DMS79 treated with DMSO at 0.1 percent for 48 hours (cell line): ENCODE measurements at regions not wholly inside any gene's neighbourhood (a gene's known extent, or its start where the extent isn't known, plus 50 kb on each side); places are given as distances from the start of the nearest gene placed in this dataset.
A peak's percentile ranks its signal among the peaks of the same experiment; 100 is the strongest.

Experiments
- DNase-seq: peaks from one replicate; lab custom pipeline; 2025; lab: John Stamatoyannopoulos, UW

DNA sequence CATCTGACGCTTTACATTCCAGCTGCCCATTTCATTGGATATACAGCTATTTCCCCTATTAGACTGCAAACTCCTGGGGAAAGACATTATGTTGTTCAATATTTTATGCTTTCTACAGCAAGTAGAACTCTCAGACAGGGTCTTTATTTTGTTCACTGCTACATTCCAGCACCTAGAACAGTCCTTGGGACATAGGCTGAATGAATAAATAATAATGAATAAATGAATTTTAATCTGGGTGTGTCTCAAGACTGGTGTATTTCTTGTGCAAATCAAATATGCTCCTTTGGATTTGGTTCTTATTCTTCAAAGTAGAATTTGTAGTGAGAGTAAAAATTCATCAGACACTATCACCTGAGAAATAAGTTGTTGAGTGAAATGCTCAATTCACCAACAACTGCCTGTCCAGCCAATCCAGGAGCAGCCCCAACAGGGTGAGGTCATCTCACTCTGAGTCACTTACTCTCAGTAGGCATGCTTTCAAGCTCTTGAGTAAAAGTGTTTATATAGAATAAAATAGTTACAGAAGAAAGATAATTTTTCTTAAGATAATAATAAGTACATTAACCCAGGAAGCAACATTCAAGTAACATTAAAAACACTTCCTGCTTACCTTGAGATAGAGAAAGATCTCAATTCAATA, 287.5 kb upstream of the NPVF start:
- no peak for DNase-seq

DNA sequence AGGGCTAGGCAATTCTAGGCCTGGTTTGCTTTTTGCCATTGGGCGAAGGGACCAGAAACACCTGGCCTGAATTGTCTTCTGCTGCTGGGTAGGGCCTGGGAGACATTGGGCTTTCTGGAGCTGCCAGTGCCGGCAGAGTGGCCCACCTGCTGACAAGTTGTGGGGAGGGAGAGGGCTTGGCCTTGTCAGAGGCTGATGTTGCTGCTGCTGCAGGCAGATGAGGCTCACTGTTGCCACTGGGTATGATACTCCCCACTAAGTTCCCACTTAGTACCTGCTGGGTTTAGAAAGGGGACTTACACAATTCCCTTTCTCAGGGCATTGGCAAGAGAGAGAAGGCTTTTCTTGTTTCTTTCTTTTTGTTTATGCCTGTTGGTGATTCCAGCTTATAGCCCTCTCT, 289.6 kb upstream of the NPVF start:
- no peak for DNase-seq

DNA sequence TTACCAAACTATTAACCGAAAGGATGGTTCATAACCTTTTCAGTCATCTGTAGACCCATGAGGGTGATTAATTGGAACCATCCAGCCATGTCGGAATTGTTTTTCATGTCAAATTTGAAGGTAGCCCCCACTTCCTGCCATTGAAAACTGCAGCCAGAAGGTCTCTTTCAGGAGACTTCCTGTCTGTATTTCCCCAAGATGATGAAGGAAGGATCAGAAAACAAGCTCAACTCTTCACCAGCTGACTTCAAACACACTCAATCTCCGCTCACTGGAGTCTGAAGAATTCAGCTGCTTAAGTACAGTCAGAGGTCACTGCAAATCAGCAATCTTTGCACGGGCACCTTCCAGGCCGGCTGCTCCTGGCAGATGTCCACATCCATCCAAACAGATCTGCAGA, 291.7 kb upstream of the NPVF start:
- peak; percentile 90 for DNase-seq

DNA sequence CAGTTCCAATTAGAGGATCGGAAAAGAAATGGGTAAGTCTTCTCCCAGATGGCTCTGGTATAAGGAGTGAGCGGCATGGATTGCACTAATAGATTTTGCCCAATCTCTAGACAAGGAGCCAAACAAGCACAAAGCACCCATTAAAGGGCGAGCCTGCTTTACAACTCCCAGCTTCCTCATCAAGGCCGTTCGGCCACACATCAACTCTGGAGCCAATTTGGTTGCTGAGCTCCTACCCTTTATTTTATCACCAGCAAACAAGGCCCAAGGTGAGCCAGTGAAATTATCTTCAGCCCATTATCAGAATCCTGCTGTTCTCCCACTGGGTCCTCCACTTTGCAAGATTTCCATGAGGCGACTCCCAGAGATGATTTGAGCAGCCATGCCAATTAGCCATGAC, 292.2 kb upstream of the NPVF start:
- no peak for DNase-seq

DNA sequence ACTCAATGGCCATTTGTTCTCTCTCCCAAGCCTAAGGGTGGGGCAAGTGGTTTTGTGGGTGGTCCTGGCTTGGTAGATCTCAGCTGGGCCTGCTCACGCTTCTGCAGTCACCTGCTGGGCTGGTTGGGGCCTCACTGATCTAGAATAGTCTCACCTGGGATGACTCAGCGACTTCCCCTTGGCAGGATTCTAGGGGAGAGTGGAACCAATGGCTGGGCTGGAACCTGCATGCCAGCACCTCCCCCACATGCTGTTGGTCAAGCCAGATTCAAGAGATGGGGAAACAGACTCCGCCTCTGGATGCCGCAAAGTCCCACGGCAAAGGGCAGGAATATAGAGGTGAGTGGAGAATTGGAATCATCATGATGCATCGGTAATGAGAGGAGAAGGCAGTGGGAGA, 292.9 kb upstream of the NPVF start:
- no peak for DNase-seq

DNA sequence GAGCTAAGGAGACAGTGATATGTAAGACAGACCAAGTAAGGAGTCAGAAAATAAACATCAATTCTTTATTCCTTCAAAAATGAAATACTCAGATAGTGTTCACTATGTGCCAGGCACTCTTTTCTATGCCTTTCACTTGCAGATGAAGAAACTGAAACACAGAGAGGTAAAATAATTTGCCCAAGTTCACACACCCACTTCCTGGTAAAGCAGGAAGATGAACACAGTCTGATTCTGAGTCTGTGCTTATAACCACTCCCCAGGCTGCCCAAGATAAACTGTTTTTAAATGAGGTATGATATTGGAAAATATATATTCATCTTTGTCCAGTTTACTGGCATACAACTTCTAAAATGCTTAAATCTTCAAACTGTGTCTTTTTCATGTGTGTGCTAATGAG, 294.4 kb upstream of the NPVF start:
- no peak for DNase-seq

DNA sequence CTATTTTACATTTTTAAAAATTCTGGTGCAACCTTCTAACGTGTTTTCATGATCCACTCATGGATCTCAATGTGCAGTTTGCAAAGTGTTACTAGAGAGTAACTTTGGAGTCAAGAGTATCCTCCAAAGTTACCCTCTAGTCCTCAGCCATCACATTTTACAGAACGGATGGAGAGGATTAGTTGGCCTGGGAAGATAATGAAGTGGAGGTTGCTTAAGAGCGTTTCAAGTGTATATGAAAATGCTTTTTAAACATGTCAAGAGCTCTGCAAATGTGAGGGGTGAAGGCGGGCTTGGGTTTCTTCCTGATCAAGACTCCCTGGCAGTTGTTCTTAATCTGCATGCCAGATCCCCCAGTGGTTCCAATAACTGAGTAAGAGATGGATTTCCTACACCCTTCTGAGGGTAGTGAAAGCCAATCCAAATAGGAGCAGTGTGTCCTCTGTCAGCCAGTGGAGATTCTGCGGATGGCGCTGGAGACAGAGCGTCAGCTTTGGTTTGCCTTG, 299.4 kb upstream of the NPVF start:
- DNase-seq = peak; percentile 92

DNA sequence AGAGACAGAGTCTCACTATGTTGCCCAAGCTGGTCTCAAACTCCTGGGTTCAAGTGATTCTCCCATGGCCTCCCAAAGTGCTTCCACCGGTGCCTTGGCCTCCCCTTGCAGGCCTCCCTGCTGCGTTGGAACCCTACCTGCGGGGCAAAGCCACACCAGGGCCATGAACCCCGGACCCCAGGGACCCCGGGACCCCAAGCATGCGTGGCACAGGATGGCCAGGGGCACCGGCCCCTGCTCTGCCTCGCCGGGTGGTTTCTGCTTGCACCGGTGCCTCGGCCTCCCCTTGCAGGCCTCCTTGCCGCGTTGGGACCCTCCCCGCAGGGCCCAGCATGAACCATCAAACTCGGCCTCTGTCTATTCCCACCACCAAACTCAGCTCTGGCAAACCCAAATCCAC, 301.0 kb upstream of the NPVF start:
- DNase-seq = no peak

DNA sequence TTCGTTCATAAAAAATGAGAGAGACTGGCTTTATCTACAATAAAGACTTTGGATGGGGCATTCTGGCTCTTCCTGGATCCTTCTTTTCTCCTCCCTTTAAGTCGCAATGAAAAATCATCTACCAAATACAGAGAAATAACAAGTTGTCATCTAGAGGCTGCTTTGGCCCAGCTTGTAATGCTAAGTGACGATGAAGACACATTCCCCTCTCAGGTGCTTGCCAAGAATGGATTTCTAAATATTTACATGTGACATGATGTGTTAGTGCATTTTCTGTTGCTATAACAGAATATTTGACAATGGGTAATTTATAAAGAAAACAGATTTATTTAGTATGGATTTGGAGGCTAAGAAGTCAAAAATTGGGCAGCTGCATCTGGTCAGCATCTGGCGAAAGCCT, 308.6 kb upstream of the NPVF start:
- no peak for DNase-seq

DNA sequence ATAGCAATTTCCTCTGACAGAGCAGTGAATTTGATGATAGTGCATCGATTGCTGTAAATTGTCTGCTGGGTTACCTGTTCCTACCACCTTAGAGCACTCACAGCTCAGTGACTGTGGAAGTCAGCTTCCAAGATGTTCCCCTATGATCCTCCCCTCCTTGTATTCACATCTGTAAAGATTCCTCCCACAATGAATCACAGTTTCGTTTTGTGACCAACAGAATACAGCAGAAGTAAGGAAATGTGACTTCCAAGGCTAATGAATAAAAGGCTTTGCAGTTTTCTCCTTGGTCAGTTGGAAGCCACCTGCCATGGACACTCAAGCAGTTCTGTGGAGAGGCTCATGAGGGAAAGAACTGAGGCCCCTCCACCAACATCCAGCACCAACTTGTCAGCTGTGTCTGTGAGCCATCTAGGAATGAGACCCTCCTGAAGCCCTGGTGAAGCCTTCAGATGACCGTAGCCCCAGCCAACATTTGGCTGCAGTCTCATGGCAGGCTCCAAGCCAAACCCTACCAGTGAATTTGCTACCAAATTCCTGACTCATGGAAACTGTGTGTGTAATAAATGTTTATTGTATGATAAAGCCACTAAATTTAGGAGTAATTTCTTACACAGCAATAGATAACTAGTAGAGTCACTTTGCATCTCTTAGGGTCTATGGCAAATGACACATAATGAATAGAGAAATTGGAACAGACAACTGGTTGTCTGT, 309.5 kb upstream of the NPVF start:
- DNase-seq = no peak

DNA sequence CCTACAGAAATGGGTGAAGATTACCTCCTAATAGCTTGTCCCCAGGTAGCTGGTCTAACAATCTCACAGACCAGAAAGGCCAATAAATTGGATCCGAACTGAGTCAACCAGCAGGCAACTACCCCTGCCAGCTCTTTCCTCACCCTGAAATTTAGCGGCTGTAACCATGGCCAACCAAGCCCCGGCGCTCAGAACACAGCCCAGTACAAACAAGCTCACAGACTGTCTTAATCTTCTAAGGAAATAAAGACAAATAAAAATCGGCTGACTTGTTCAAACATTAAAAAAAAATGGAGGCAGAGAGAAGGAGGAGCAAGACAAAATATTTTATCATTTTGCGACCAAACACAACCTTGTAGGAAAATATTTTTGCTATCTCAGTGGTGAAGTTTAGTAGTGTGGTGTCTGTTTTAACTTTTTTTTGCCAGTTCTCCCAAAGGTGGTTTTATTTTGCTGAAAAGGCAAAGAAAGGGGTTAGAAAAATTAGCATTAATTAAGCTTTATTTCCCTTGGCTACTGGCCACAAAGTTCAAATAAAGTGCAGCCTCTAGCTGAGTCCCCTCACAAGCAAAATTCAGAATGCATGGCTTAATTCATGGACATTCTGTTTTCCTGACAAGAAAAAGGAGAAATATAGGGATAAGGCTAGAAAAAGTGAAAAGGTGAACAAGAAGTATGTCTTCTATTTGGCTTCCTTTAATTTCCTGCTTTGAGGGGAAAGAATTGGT, 313.0 kb upstream of the NPVF start:
- DNase-seq = no peak

DNA sequence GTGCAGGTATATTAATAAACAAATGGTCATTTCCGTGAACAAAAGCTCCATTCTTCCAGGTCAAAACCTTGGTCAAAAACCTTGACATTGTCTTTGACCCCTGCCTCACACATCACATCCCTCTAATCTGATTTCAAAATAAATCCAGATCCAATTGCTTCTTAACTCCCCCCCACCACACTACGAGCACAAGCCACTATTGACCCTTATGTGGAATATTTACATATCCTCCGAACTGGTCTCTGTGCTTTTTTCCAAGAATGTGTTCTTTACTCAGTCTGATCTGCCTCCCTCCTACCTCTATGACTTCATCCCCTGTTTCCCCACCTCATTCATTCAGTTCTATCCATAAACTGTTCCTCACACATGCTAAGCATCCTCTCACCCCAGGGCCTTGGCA, 313.6 kb upstream of the NPVF start:
- DNase-seq = no peak

DNA sequence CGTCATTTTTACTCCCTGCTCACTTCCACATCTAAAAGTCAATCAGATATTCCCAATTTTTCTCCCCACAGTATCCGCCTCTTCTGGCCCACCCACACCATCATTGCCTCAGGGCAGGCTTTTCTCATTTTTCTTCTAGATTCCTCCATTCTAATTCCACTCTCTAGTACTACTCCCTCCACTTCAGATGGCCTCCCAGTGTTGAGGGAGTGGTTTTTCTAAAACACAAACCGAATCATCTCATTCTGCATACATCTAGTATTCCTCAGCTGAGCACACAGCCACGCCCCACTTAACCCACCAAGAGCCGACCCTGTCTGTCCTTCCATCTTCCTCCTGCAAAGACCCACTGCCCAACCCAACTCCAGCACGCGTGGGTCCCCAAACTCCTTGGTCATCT, 314.9 kb upstream of the NPVF start:
- DNase-seq = no peak

DNA sequence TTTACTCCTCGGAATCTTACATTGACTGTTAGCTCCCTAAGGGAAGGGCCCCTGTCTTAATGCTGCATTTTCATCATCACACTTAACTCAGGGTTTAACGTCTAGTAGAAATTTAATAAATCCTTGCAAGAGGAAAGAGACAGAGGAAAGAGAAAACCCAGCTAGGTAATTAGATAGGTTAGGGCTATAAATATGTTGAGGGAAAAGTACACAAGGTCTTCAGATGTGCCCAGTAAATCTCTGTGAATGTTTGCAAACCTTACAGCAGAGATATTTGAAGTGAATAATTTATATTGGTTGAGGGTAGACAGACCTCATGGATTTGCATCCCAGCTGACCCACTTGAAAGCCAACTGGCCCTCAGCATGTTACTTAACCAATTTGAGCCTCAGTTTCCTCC, 315.5 kb upstream of the NPVF start:
- DNase-seq = no peak

DNA sequence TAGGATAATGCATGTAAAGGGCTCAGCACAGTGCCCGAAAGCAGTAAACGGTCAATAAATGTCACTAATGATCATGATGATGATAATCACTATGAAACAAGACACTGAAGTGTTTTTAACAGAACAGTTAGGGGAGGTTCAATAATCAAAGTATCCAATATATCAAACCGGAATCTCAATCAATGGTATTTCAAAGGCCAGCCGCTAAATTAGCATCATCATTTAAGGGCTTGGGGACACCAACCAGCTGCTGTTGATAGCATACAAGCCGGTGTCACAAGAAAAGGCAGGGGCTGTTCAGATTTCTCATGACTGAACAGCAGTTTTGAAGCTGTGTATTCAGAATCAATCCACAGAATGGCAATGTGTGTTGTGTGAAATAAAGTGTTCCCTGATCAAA, 316.0 kb upstream of the NPVF start:
- no peak for DNase-seq

DNA sequence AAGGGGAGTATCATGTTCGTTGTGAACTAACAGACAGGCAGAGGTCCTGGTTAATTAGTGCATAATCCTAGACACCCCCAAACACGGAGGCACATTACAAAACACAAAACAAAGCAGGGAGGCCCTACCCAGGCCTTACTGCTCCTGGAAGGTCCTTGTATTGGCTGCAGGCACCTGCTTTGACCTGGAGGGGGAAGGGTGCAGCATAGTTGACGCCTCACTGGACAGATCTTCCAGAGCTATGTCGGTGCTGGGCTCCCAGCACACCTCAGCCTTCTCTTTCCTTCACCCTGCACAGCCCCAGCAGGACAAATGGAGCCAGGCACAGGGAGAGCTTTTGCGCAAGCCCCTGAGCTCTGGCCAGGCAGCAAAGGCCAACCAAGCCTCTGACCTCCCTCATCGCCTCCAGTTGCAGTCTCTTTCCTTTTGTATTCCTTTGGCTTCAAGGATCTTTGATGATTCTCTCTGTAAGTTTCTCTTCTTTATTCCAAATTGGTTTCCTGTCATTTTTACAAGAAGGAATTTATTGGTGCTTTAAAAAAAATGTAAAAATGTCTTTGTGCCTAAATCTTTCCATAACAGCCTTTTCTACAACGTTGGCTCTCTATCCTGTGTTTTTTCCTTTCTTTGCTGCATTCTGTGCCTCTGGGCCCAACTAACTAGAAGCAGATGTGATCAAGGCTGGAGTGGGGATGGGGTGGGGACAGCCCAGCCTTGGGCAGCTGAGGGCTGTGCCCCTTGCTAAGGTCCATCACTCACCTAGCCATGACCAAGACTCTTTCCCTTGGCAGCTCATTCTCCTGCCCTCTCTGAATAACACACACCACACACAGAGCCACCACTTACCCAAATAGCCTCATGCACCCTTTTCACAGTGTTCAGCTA, 317.1 kb upstream of the NPVF start:
- no peak for DNase-seq

DNA sequence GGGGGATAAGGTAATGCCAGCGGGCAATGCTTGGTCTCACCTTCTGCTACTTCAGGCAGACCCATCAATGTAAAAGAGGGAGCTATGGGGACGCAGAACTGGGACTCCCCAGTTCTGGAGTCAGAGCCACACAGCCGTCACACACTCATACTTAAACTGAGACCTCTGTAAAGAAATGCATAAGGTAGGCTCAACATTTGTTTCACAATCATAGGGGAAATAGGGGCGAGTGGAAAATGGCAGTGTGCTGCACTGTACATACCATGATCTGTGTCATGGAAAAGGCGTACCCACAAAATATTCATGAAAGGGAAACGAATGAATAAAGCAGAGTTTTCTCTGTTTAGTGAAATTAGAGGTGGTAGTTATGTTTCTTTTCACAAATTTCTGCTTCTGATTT, 318.0 kb upstream of the NPVF start:
- no peak for DNase-seq

DNA sequence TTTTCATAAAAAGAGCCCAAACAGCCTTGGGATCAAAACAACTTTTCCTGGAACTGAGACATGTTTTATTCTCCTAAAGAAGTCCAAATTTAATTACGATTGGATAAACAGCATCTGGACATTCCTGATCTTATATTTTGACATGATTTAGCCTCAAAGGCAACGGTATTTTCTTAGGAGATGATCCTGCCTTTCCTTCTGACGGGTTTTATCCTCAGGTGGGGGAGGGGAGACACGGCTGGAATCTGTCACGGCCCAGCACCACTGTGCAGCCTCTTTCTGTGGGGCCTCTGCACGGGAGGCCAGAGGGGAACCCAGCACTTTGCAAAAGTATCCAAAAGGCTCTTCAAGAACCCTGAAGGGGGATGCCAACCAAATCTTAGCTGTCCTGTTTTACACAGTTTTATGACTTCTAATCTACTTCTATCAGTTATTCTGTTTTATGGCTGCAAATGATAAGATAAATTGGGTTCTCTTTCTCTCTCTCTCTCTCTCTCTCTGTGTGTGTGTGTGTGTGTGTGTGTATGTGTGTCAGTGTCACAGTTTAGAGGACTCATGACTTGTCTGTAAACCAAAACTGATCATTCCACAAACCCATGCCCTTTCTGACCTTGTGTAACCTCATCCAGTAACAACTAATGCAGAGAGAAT, 321.1 kb upstream of the NPVF start:
- DNase-seq = no peak

DNA sequence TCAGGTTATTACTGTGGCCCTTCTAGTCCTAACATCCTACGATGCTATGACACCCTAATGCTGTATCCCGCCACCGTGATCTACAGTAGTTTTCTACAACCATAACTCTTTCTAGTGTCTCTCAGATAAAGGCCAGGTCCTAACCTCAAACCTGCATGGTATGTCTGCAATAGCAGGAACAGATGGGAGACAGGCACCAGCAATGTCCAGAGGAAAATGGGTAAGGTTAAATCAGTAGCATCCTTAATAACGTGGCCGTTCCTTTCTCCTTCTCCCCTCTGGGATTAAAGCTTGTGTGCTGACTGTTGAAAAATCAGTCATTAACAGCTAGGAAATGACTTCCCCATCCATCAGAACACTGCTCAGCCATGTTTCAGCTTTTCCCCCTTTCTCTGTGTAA, 321.9 kb upstream of the NPVF start:
- DNase-seq = no peak

DNA sequence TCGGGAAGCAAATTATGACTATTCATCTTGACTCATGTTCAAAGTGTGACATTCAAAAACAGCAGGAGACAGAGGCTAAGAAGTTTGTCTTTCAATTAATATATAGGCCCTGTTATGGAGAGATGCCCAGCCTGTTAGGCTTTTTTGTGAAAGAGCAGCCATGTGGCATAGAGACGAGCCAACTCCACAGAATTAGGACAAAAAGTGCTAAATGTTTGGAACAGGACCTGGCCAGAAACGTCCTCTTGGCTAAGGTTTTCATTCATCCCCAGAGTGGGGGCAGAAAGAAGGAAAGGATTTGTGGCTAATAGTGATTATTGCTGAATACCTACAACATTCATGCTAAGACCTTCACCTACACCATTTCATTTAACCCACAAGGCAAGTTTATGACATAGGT, 324.7 kb upstream of the NPVF start:
- DNase-seq = no peak

DNA sequence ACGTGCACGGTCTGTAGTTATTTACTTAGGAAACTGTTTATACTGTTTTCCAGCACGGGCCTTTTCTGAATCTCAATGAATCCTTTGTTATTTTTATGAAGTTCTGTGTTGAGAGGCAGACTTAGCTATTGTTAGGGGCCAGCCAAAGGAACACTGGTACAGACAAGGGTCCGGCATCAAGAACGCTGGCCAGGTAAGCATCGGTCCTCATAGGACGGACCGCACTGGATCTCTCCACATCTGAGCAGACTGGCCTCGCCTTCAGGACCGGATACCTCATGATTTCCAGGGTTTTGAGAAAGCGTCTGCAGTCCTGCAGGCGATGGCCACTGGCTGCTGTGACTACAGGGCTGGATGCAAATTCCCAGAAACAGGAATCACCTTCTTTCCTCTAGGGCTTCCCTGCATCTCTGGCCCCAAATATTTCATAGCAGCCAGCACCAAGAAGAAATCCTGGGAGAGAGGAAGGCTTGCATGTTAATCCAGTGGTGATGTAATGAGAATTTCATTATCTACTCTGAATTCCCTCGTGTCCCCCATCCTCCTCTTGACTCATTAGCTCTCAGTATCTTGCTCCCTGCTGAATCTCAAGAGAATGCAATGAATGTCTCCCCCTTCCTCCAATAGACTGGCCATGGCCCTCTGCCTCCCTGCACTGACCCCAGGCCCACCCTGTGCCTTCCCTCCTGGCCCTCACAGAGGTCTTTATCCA, 325.4 kb upstream of the NPVF start:
- DNase-seq = no peak
